Left hindlimb (tissue), 1 donor: ENCODE measurements at regions not wholly inside any gene's neighbourhood (a gene's known extent, or its start where the extent isn't known, plus 50 kb on each side); places are given as distances from the start of the nearest gene placed in this dataset.

Experiments used
- DNase-seq: peaks from one replicate; pipeline ENCODE4 v3.0.0-alpha.2; 2018

GRCh38 chr6:71486461-71486860 lies 197.8 kb downstream of the OGFRL1 start:
- DNase-seq, result no peak

DNA sequence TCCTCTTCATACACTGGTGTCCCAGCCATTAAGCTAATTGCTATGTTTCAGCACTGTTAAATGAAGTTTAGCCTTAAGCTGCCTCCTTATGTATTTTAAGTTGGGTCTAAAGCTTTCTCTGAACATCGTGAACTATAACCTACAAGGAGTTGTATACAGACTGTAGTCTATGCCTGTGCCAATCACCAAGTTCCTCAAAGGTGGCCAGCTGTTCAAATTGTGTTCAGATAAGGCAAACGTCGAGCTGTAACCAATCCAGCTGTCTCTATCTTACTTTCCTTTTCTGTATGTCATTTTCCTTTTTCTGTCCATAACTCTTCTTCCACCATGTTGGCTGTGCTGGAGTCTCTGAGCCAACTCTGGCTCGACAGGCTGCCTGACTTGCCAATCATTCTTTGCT lies 199.6 kb downstream of the OGFRL1 start:
- DNase-seq, result no peak

- no peak for DNase-seq
Observed at GRCh38 chr6:71489736-71490135, 201.1 kb downstream of the OGFRL1 start.

- DNase-seq, result no peak
Observed at GRCh38 chr6:71490876-71491275, 202.3 kb downstream of the OGFRL1 start.

- no peak for DNase-seq
Observed at GRCh38 chr6:71491844-71492243, 203.2 kb downstream of the OGFRL1 start.

- no peak for DNase-seq
Observed at GRCh38 chr6:71492668-71493067, 204.1 kb downstream of the OGFRL1 start.

DNA sequence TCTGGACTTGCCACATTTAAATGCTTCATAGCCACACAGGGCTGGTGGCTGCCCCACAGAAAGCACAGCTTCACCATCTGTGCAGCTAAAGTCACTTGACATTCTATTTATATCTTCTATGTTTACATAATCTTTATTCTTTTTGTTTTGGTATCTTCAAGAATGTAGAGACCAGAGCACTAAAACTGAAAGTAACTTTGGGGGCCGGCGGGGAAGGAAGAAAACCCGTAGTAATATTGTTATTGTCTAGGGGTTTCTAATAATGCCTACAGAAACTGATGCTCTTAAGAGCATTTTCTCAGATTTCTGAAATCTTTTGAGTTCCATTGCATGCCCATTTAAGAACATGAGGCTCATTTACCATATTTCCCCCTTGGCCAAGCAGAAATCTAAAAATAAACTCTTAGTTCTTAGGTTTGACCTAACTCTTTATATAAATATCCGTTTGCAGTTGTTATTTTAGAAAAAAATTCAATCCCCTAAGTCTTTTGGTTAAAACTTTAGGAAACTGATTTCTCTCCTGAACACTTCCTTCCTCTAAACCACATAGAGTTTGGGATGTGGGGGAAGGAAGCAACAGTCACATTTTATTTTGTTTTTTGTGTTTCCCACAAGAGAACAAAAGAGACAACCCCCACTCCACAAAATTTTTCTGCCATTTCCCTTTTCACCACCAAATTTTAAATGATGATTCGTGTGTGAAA lies 207.6 kb downstream of the OGFRL1 start:
- peak; percentile 31 for DNase-seq

DNA sequence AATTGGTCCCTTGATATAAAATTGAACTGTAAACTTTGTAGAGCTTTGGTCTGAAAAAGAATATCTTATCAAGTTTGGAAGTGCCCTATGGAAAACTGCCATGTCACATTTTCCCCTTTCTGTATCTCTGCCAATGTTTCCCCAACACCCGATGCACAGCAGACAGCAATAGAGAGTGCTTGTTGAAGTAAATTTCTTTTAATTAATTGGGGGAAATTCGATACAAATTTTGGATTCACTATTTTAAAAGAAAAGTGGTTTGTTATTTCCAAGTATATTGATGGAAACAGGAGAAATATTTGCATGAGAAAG lies 208.1 kb downstream of the OGFRL1 start:
- DNase-seq, result no peak

GRCh38 chr6:71498638-71499037 lies 210.0 kb downstream of the OGFRL1 start:
- no peak for DNase-seq

- DNase-seq, result no peak
Observed at GRCh38 chr6:71499667-71500066, 211.1 kb downstream of the OGFRL1 start.

DNA sequence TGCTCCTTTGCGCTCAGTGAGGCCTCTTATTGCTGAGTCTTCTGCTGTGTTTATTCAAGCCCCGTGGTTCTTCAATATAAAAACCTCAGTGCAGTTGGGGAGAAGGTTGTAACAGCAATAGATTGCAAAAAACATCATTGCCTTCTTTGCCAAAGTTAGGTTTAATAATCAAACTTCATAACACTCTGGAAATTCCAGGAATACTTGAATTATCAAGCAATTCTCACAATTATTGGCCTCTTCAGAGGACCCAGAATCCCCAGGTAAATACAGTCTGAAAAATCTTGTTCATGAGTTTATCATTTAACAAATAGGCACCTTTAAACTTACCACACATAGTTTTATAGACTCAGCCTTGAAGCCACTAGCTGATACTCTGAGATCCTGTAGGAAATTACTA lies 213.6 kb downstream of the OGFRL1 start:
- DNase-seq, result no peak

- no peak for DNase-seq
Observed at GRCh38 chr6:71502956-71503355, 214.3 kb downstream of the OGFRL1 start.

GRCh38 chr6:71507183-71507582 lies 218.6 kb downstream of the OGFRL1 start:
- DNase-seq, result no peak

GRCh38 chr6:71509191-71510005 lies 220.8 kb downstream of the OGFRL1 start:
- no peak for DNase-seq

GRCh38 chr6:71510057-71510713 lies 221.6 kb downstream of the OGFRL1 start:
- peak; percentile 51 for DNase-seq

DNA sequence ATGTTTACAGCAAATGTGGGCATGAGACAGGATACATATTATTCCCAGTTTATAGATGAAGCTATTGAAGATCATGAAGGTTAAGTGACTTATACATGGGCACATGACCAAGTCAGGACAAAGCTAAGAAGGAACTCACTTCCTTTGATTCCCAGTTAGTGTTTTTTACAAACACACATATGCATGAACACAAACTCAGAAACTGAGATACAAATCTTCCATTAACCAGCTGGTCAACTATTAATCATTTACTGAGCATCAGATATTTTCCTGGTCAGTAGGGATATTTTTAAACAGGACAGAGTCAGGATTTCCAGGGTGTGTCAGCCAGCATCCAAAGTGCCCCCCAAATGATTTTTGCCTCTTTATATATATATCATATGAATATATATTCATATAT lies 222.2 kb downstream of the OGFRL1 start:
- DNase-seq, result no peak

- no peak for DNase-seq
Observed at GRCh38 chr6:71512256-71512655, 223.6 kb downstream of the OGFRL1 start.

DNA sequence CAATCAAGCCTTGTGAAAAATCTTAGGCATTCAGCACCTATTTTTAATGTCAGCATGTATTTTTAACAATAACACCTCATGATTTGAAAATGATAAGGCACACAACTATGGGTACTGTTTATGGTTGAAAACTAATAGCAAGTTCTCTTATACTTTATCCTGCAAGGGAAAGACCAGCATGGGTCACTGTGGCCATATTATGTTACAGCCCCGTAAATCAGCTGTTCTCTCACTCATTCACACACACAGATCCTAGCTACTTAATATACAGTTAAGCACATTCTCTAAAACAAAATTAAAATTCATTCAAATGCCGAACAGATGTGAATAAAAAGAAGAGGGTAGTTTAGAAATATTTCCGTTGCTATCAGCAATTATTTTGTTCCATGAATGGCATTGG lies 224.4 kb downstream of the OGFRL1 start:
- no peak for DNase-seq

- no peak for DNase-seq
Observed at GRCh38 chr6:71523548-71523947, 234.9 kb downstream of the OGFRL1 start.

GRCh38 chr6:71524201-71524600 lies 235.6 kb downstream of the OGFRL1 start:
- no peak for DNase-seq

GRCh38 chr6:71527886-71528285 lies 239.3 kb downstream of the OGFRL1 start:
- DNase-seq, result no peak

DNA sequence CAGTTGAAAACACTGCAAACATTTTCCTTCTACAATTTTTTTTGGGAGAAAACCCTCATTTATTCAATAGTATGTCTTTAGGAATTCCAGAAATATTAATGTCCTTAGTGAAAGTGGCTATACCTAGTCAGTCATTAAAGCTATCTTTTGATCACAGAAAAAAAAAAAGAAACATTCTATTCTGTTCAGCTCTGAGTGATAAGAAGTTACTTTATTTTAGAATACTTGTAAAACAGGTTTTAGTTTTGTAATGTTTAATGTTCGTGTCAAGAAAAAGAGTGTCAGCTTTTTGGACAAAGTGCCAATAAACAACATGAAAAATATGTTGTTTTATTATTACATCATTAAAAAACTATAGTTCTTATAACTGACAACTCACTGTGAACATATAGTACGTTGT lies 240.4 kb downstream of the OGFRL1 start:
- no peak for DNase-seq

DNA sequence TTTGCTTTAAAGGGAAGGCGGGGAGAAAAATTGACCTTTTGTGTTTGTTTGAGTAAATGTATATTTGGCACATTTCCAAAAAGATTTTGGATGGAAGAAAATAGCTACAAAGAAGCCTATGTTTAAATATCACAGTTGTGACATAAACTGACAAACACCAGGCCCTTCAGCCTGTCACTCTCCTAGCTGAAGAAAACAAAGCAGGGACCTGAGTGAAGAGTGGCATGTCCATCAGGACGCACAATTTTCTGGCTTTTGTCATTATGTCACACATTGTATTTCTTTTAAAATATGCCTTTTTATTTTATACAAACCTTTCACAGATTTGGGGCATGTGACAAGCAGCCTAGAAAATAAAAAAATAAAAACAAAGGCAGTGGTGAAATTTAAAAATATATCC lies 241.2 kb downstream of the OGFRL1 start:
- no peak for DNase-seq

GRCh38 chr6:71531006-71531405 lies 242.4 kb downstream of the OGFRL1 start:
- DNase-seq, result no peak
